Left ventricle myocardium inferior (tissue), 1 donor: ENCODE measurements at regions not wholly inside any gene's neighbourhood (a gene's known extent, or its start where the extent isn't known, plus 50 kb on each side); places are given as distances from the start of the nearest gene placed in this dataset.
"Not testable (repeated sequence)": the region's sequence is repeated elsewhere in the genome, so short reads cannot be mapped to it uniquely, and the experiment has no call there.

Source experiments
- DNase-seq: peaks from one replicate; pipeline ENCODE4 v3.0.0-alpha.2; 2020
- H3K27ac ChIP-seq: fragments of 200-600 bp; replicated peaks from 2 replicates; pipeline ENCODE4 v1.8.0; 2021
- H3K27me3 ChIP-seq: fragments of 200-600 bp; 2 replicates; pipeline ENCODE4 v1.8.0; 2021; ENCODE audit warnings: low read depth
- H3K36me3 ChIP-seq: fragments of 200-600 bp; 2 replicates; pipeline ENCODE4 v1.8.0; 2021
- H3K4me1 ChIP-seq: fragments of 200-600 bp; 2 replicates; pipeline ENCODE4 v1.8.0; 2021
- H3K4me3 ChIP-seq: fragments of 200-600 bp; 2 replicates; pipeline ENCODE4 v1.8.0; 2021; ENCODE audit warnings: mild to moderate bottlenecking, moderate library complexity
- H3K9me3 ChIP-seq: fragments of 200-600 bp; replicated peaks from 2 replicates; pipeline ENCODE4 v1.8.0; 2021
- intact Hi-C: fragments of 100-400 bp; cut with micrococcal nuclease; formaldehyde crosslinking; loops from one replicate; pipeline ENCODE4 v1.11.0; 2022
- TF ChIP-seq, protein P1 (sequence below): fragments of 200-600 bp; IDR thresholded peaks from 2 replicates; pipeline ENCODE4 v1.8.0; 2021; ENCODE audit warnings: antibody characterized with exemption, mild to moderate bottlenecking, borderline replicate concordance
- donor health status: DM: no; HTN: yes; CAD: no; lungs with severe emphysema.

DNA sequence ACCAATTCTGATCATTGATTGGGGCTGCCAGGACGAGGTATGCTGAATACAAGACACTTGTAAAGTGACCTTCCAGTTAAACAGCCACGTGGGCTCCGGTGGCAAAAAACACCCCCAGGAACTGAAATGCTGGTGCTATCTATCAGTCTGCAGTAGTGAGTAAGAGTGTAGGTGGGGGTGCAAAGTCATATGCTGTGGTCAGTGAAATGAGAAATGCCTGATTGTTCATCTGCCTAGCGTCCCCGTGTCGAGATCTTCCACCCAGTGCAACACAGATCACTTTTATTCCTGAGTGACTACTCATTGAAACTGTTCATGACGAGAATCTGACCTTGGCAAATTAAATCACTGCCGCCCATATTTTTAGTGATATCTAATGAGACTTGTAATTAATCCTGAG lies 806.5 kb upstream of the GOT2 start:
- no peaks in the 10 kb centered on the region for H3K36me3 ChIP-seq
- intact Hi-C loops = no loop called here
- peaks cover 7% of the 10 kb centered on the region for H3K9me3 ChIP-seq
- no peaks in the 10 kb centered on the region for H3K4me1 ChIP-seq
- H3K27ac ChIP-seq = no peak overlapping the region
- H3K4me3 ChIP-seq = no peak overlapping the region
- DNase-seq = no peak
- TF ChIP-seq, protein P1, sequence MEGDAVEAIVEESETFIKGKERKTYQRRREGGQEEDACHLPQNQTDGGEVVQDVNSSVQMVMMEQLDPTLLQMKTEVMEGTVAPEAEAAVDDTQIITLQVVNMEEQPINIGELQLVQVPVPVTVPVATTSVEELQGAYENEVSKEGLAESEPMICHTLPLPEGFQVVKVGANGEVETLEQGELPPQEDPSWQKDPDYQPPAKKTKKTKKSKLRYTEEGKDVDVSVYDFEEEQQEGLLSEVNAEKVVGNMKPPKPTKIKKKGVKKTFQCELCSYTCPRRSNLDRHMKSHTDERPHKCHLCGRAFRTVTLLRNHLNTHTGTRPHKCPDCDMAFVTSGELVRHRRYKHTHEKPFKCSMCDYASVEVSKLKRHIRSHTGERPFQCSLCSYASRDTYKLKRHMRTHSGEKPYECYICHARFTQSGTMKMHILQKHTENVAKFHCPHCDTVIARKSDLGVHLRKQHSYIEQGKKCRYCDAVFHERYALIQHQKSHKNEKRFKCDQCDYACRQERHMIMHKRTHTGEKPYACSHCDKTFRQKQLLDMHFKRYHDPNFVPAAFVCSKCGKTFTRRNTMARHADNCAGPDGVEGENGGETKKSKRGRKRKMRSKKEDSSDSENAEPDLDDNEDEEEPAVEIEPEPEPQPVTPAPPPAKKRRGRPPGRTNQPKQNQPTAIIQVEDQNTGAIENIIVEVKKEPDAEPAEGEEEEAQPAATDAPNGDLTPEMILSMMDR = no peak
- no peaks in the 10 kb centered on the region for H3K27me3 ChIP-seq

DNA sequence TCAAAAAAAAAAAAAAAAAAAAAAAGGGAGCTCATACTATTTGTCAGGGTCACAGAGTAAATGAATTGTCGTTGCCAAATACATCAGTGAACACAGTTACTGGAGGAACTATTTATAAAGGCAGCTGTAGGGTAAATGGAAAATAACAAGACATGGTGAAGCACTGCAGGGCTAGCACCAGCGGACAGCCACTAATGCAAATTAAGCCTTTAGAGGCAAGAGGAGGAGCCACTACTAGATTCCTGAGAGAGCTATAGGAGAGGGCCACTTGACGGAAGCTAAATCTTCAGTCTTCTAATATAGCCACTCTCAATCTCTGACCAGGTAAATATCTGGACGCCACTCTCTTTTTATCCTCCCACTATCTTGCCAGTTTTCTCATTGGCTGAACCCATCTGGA lies 801.2 kb upstream of the GOT2 start:
- H3K4me3 ChIP-seq = no peak overlapping the region
- H3K9me3 ChIP-seq = peaks cover 7% of the 10 kb centered on the region
- no peaks in the 10 kb centered on the region for H3K36me3 ChIP-seq
- TF ChIP-seq, protein P1 = no peak
- no peak overlapping the region for H3K27ac ChIP-seq
- H3K27me3 ChIP-seq = no peaks in the 10 kb centered on the region
- intact Hi-C loops = no loop called here
- no peaks in the 10 kb centered on the region for H3K4me1 ChIP-seq
- no peak for DNase-seq

DNA sequence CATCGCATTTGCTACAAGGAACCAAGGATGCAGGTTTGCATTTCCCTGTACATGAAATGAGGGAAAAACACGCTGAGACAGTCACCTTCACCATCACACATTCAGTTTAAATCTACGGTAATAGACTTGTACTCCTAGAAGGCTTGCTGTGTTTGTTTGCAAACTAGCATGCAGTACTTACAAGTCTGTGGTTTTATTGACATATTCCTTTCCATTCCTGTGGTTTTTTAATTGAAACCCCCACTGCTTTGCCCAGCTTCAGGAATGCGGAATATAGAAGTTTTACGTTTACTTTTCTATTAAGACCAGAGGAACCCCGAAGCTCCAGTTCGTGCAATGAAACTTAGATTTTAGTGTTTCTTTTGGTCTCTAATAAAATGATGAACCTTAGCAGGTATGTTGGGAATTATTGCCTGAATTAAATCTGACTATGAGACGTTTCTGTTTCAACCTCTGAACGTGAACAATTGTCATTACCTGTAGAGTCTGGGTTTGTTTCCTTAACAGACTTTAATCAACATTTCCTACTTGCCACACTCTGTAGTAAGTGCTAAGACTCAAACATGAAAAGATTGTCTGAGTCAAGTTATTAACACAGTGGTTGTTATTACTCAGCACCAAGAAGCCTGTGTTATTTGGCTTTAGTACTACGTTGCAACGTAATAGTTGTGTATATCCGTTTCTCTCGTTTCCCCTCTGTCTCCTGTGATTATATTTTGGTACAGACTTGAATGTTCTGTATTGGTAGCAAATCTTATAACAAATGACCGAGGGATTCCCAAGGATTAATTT lies 793.3 kb upstream of the GOT2 start:
- Histone ChIP-seq H3K36me3 (no peaks in the 10 kb centered on the region), H3K27ac (no peak overlapping the region), H3K4me1 (no peaks in the 10 kb centered on the region), H3K9me3 (no peaks in the 10 kb centered on the region), H3K27me3 (no peaks in the 10 kb centered on the region), H3K4me3 (no peak overlapping the region)
- intact Hi-C loops = no loop called here
- no peak for DNase-seq
- TF ChIP-seq, protein P1 = no peak

DNA sequence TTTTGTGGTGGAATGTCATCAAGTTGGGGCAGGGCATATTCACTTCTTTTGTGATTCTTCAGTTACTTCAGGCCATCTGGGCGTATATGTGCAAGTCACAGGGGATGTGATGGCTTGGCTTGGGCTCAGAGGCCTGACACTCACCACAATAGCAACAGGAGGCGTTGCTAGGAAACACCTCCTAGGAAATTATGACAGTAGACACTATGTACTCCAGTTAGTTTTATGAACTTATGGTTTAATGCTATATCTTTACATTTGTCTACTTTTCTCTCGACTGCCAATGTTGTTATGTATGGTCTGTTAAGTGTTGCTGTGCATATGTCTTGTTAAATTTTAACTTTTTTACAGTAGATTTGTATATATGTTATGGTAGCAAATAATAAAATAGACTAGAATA lies 788.7 kb upstream of the GOT2 start:
- TF ChIP-seq, protein P1 = no peak
- no peak overlapping the region for H3K4me3 ChIP-seq
- no peaks in the 10 kb centered on the region for H3K9me3 ChIP-seq
- no peaks in the 10 kb centered on the region for H3K27me3 ChIP-seq
- intact Hi-C loops = no loop called here
- H3K4me1 ChIP-seq = no peaks in the 10 kb centered on the region
- H3K27ac ChIP-seq = no peak overlapping the region
- no peak for DNase-seq
- H3K36me3 ChIP-seq = no peaks in the 10 kb centered on the region

DNA sequence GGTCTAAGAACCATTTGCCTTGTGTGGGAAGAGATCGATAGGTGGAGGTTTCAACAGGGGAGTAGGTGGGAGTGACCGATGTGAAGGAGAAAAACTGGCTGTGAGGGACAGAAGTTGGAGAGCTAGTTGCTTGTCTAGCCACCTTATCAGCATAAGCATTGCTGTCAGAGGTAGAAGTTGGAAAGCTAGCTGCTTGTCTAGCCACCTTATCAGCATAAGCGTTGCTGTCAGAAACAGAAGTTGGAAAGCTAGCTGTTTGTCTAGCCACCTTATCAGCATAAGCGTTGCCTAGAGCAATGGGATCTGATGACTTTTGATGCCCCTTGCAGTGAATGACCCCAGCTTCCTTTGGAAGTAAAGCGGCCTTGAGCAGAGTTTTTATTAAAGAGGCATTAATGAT lies 784.6 kb upstream of the GOT2 start:
- H3K27ac ChIP-seq, intact Hi-C loops, H3K4me1 ChIP-seq, DNase-seq, H3K27me3 ChIP-seq, H3K36me3 ChIP-seq, H3K4me3 ChIP-seq: not testable (repeated sequence)
- H3K9me3 ChIP-seq = peaks cover 11% of the 10 kb centered on the region

DNA sequence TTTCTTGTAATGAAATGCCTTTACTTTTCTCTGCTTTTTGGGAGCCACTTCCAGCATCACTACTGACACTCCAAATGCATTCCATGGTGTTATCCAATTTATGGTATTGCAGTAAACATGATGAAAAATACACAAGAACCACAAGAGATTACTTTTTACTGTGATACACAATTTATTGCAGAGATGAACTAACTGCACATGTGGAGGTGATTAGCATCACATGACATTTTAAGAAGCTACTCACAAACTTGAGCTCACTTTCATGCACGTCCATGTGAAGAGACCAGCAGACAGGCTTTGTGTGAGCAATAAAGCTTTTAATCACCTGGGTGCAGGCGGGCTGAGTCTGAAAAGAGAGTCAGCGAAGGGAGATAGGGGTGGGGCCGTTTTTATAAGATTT lies 780.5 kb upstream of the GOT2 start:
- Histone ChIP-seq H3K9me3 (peaks cover 14% of the 10 kb centered on the region), H3K36me3 (no peaks in the 10 kb centered on the region), H3K27ac (no peak overlapping the region), H3K4me1 (no peaks in the 10 kb centered on the region), H3K27me3 (no peaks in the 10 kb centered on the region), H3K4me3 (no peak overlapping the region)
- intact Hi-C loops = no loop called here
- DNase-seq = no peak
- TF ChIP-seq, protein P1 = no peak
